GM12865 (cell line): ENCODE measurements at regions not wholly inside any gene's neighbourhood (a gene's known extent, or its start where the extent isn't known, plus 50 kb on each side); places are given as distances from the start of the nearest gene placed in this dataset.

Experiments
- DNase-seq: peaks from one replicate; pipeline ENCODE4 v3.0.0; 2010; ENCODE audit warnings: low read depth
- H3K4me3 ChIP-seq: 2 replicates; pipeline ENCODE4 v1.5.1; 2011; ENCODE audit warnings: mild to moderate bottlenecking, low read depth, low read length, control low read depth
- CTCF ChIP-seq: IDR thresholded peaks from 2 replicates; pipeline ENCODE4 v1.5.1; 2011; ENCODE audit warnings: low read length, control low read depth, low read depth, inconsistent platforms; ENCODE audit not compliant: insufficient read depth; ENCODE audit errors: missing control alignments

DNA sequence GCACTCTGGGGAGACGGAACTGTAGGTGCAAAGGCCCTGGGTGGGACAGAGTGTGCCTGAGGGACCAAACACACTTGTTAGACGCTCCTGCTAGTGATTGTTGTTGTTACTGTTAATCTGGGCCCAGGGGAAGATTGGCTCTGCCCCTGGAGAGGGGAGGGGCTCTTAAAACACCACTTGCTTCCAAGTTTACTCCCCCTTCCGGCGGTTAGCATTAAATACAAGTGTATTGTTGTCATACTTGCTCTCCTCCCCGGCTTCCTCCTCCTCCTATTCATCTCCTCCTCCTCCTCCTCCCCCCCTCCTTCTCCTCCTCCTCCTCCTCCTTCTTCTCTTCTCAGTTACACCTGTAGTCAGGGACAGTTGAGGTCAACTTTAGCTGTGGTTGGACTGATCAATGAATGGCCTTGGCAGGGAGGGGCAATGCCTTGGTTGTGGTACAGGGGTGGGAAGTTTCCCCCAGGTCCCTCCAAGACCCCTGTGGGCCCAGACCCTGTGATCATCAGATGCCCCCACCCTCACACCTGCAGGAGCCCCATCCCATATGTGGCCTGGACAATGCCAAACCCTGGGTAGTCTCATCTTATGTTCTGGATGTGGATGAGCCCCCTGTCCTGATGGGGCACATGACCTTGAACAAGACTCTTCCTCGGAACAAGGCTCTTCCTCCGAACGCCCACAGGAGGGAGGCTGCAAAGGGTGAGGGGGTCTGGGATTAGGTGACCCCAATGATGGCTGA is 217.3 kb downstream of the PTPRU start:
- DNase-seq, result peak; percentile 50
- peak; percentile 28 for TF ChIP-seq CTCF
- H3K4me3 ChIP-seq, result no peak overlapping the region

DNA sequence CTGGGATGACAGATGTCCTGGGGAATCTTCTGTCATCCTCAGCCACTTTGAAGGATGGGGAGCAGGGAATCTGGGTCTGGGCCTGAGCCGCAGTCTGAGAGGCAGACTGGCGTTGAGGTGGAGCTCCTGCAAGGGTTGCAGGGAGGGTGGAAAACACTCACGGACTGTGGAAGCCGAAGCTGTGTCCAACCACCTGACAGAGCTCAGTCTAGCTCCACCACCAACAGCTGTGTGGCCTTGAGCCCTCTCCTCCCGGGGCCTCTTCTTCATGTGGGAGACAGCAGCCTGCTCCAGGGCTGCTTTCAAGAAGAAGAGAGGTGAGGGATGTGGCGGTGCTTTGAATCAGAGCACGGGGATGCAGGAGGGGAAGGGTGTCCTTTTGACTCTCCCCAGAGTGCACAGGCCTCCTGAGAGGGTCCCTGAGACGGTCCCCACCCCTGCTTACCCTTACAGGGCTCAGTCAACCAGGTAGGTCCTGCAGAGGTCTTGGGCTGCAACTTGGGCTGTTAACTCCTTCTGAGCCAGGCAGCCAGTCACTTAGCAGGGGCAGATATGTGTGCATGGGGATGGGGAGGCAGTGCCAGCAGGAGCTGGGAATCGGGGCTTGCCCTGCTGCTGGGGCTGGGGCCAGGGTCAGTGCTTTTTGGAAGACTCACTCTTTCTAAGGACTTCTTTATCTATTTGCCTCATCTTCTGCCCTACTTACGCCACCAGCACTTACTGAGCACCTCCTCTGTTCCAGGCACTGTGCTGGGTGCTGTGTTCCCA is 216.3 kb downstream of the PTPRU start:
- TF ChIP-seq CTCF, result no peak
- DNase-seq, result no peak
- H3K4me3 ChIP-seq, result no peak overlapping the region

GRCh38 chr1:29451368-29451892 is 215.1 kb downstream of the PTPRU start:
- DNase-seq, result no peak
- no peak overlapping the region for H3K4me3 ChIP-seq
- no peak for TF ChIP-seq CTCF

GRCh38 chr1:29450591-29450990 is 214.3 kb downstream of the PTPRU start:
- DNase-seq, result no peak
- H3K4me3 ChIP-seq, result no peak overlapping the region
- TF ChIP-seq CTCF, result no peak

DNA sequence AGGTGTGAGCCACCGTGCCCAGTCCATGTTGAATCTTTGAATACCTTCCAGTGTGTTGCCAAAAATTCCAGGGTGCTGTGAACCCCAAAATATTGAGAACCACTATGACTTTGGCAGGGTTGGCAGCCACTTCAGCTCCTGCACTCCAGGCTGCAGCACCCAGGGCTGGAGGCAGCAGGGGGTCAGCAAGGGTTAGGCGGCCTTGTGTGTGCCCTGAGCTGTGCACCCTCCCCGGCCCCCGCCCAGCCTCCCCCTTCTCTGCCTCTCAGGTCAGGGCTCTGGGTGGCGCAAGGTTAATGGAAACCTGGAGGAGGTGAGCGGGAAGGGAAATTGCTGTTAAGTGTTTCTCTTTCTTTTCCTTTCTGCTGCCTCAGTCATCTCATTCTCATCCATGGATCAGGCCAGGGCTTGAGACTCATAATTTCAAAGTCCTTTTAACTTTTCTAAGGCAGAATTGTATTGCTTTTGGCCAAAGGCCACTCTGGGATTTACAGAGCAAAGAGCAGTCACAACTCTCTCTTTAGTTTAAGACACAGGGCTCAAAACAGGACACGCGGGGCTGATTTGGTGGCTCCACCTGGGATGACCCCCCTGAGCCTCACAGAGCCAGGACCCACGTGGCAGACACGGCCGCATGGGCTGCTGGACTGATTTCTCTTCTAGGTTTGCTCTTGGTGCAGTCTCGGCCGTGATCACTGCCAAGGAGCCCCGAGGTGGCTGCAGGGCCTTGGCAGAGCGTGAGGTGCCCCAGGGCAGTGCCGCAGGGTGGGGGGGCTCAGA is 212.3 kb downstream of the PTPRU start:
- no peak for TF ChIP-seq CTCF
- no peak overlapping the region for H3K4me3 ChIP-seq
- DNase-seq, result no peak

DNA sequence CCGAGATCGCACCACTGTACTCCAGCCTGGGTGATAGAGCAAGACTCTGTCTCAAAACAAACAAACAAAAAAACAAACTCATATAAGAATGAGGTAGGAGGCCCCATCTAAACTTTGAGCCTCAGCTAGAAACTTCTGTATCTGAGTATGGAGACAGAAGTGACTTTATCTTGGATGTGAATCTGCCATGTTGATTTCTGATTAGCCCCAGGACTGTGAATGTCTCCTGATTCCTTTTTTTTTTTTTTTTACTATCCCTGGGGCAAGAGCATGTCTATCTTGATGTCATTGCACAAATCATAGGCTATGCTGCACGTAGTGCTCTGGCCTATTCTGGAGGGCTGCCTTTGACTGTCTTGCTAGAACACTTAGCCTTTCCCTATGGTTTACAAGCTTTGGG is 211.0 kb downstream of the PTPRU start:
- no peak for DNase-seq
- no peak for TF ChIP-seq CTCF
- H3K4me3 ChIP-seq, result no peak overlapping the region
